HL-60 (cell line): ENCODE measurements at regions not wholly inside any gene's neighbourhood (a gene's known extent, or its start where the extent isn't known, plus 50 kb on each side); places are given as distances from the start of the nearest gene placed in this dataset.

Experiments
- DNase-seq, 2 experiments: peaks; one replicate each; pipeline ENCODE4 v3.0.0-alpha.2; 2010 to 2020; ENCODE audit warnings: low read depth in 1 of 2, low spot score in 1 of 2
- H3K27ac ChIP-seq: fragments of 250-450 bp; sonication (Bioruptor Pico); replicated peaks from 2 replicates; pipeline ENCODE4 v1.5.1; 2020; ENCODE audit warnings: mild to moderate bottlenecking, moderate library complexity
- H3K27me3 ChIP-seq: fragments of 250-450 bp; sonication (Bioruptor Pico); 2 replicates; pipeline ENCODE4 v1.5.1; 2021; ENCODE audit warnings: mild to moderate bottlenecking, moderate library complexity; ENCODE audit not compliant: insufficient read depth, poor library complexity, severe bottlenecking
- H3K4me3 ChIP-seq: replicated peaks from 2 replicates; pipeline ENCODE4 v1.5.1; 2011; ENCODE audit warnings: mild to moderate bottlenecking, control low read depth, low read length; ENCODE audit not compliant: insufficient read depth
- CTCF ChIP-seq: IDR thresholded peaks from one replicate; pipeline ENCODE4 v1.5.1; 2011; ENCODE audit warnings: low read length, control low read depth, inconsistent platforms; ENCODE audit not compliant: insufficient read depth
- GABPA ChIP-seq: IDR thresholded peaks from 2 replicates; pipeline ENCODE4 v1.6.1; 2012; ENCODE audit warnings: low read depth
- POLR2AphosphoS5 ChIP-seq: IDR thresholded peaks from 2 replicates; pipeline ENCODE4 v1.6.1; 2012; ENCODE audit warnings: low read depth
- REST ChIP-seq: IDR thresholded peaks from 2 replicates; pipeline ENCODE4 v1.6.1; 2012; ENCODE audit warnings: low read depth; ENCODE audit not compliant: insufficient replicate concordance
- SPI1 ChIP-seq: IDR thresholded peaks from 2 replicates; pipeline ENCODE4 v1.6.1; 2012; ENCODE audit warnings: low read depth, mild to moderate bottlenecking, borderline replicate concordance

GRCh38 chr12:84270470-84271140, 642.0 kb downstream of the SLC6A15 start:
- Histone ChIP-seq H3K4me3 (no peak overlapping the region), H3K27ac (no peak overlapping the region), H3K27me3 (no peaks in the 10 kb centered on the region)
- no peak for DNase-seq
- TF ChIP-seq REST: no peak
- TF ChIP-seq POLR2AphosphoS5: no peak
- no peak for TF ChIP-seq SPI1
- no peak for TF ChIP-seq CTCF
- TF ChIP-seq GABPA: no peak

GRCh38 chr12:84247931-84248330, 664.7 kb downstream of the SLC6A15 start:
- no peak overlapping the region for H3K4me3 ChIP-seq
- TF ChIP-seq SPI1 (no peak), REST (no peak), POLR2AphosphoS5 (no peak), CTCF (no peak), GABPA (no peak)
- H3K27me3 ChIP-seq: no peaks in the 10 kb centered on the region
- no peak overlapping the region for H3K27ac ChIP-seq
- no peak for DNase-seq

GRCh38 chr12:84243686-84244085, 668.9 kb downstream of the SLC6A15 start:
- no peak overlapping the region for H3K27ac ChIP-seq
- H3K27me3 ChIP-seq: no peaks in the 10 kb centered on the region
- no peak for DNase-seq
- H3K4me3 ChIP-seq: no peak overlapping the region
- no peak for TF ChIP-seq GABPA
- no peak for TF ChIP-seq SPI1
- TF ChIP-seq REST: no peak
- TF ChIP-seq POLR2AphosphoS5: no peak
- TF ChIP-seq CTCF: no peak
